OCI-LY3 (cell line): ENCODE measurements at regions not wholly inside any gene's neighbourhood (a gene's known extent, or its start where the extent isn't known, plus 50 kb on each side); places are given as distances from the start of the nearest gene placed in this dataset.

Source experiments
- H2AFZ ChIP-seq: fragments of 200-600, 300-600 bp; shearing (Covaris generic); 2 replicates; pipeline ENCODE4 v1.6.0; 2014; ENCODE audit warnings: antibody characterized with exemption, low read depth, low read length
- H3K27ac ChIP-seq: fragments of 200-600, 300-600 bp; sonication (generic); 2 replicates; pipeline ENCODE4 v1.5.1; 2014; ENCODE audit warnings: mild to moderate bottlenecking, low read length, moderate library complexity, mixed read lengths
- H3K27me3 ChIP-seq: fragments of 200-600, 300-600 bp; sonication (generic); 2 replicates; pipeline ENCODE4 v1.6.1; 2014; ENCODE audit warnings: low read depth, low read length, mixed read lengths
- H3K36me3 ChIP-seq: fragments of 200-600, 300-600 bp; sonication (generic); replicated peaks from 2 replicates; pipeline ENCODE3; 2014; ENCODE audit warnings: low read depth, low read length, mixed read lengths
- H3K4me1 ChIP-seq: fragments of 300-600, 200-600 bp; sonication (generic); 2 replicates; pipeline ENCODE4 v1.6.1; 2014; ENCODE audit warnings: low read length, mixed read lengths
- H3K4me2 ChIP-seq: fragments of 200-600, 300-600 bp; sonication (generic); 2 replicates; pipeline ENCODE4 v1.6.1; 2014; ENCODE audit warnings: low read length, mixed read lengths
- H3K4me3 ChIP-seq: fragments of 300-600, 200-600 bp; sonication (generic); 2 replicates; pipeline ENCODE4 v1.5.1; 2014; ENCODE audit warnings: antibody characterized with exemption, mild to moderate bottlenecking, low read length, moderate library complexity
- H3K79me2 ChIP-seq: fragments of 300-600, 200-600 bp; shearing (Covaris generic); 2 replicates; pipeline ENCODE4 v1.6.1; 2014; ENCODE audit warnings: mild to moderate bottlenecking, low read length, mixed read lengths
- H3K9ac ChIP-seq: fragments of 300-600, 200-600 bp; shearing (Covaris generic); 2 replicates; pipeline ENCODE4 v1.6.0; 2014; ENCODE audit warnings: mild to moderate bottlenecking, low read length, moderate library complexity
- H3K9me3 ChIP-seq: fragments of 200-600, 300-600 bp; shearing (Covaris generic); 2 replicates; pipeline ENCODE4 v1.6.1; 2014; ENCODE audit warnings: low read length, mixed read lengths; ENCODE audit not compliant: insufficient read depth
- H4K20me1 ChIP-seq: fragments of 200-600, 300-600 bp; sonication (generic); 2 replicates; pipeline ENCODE4 v1.6.1; 2016; ENCODE audit warnings: low read length, mixed read lengths; ENCODE audit not compliant: insufficient read depth
- EZH2phosphoT487 ChIP-seq: fragments of 200-600 bp; shearing (Covaris generic); IDR thresholded peaks from 2 replicates; pipeline ENCODE4 v1.6.1; 2018; ENCODE audit warnings: antibody characterized with exemption, mixed run types, low read depth
- TF ChIP-seq, protein P1 (sequence below): fragments of 200-600, 300-600 bp; sonication (generic); IDR thresholded peaks from 2 replicates; pipeline ENCODE4 v1.5.1; 2014; ENCODE audit warnings: antibody characterized with exemption, low read length, low read depth

DNA sequence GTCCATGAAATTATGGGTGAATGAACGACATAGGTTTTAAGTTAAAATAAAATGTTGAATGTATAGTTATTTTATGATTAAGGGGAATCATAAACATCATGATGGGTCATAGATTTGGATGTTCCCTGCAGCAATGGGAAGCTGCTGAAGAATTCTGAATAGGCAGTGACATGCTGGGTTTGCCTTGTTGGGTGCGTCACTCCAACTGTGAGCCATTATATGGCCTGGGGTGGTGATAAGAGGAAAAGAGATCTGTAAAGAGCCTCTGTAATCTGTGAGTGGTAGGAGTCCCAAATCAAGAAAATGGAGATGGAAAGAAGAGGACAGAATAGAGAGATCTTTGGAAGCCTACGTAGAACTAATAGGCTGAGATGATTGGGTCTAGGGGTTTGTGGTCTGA, 58.1 kb upstream of the GPR26 start:
- no peaks in the 10 kb centered on the region for H3K27me3 ChIP-seq
- no peaks in the 10 kb centered on the region for H4K20me1 ChIP-seq
- H3K4me3 ChIP-seq, result no peak overlapping the region
- no peaks in the 10 kb centered on the region for H3K9me3 ChIP-seq
- no peak overlapping the region for H3K4me2 ChIP-seq
- no peak overlapping the region for H3K27ac ChIP-seq
- H2AFZ ChIP-seq, result no peak overlapping the region
- no peaks in the 10 kb centered on the region for H3K36me3 ChIP-seq
- TF ChIP-seq, protein P1, sequence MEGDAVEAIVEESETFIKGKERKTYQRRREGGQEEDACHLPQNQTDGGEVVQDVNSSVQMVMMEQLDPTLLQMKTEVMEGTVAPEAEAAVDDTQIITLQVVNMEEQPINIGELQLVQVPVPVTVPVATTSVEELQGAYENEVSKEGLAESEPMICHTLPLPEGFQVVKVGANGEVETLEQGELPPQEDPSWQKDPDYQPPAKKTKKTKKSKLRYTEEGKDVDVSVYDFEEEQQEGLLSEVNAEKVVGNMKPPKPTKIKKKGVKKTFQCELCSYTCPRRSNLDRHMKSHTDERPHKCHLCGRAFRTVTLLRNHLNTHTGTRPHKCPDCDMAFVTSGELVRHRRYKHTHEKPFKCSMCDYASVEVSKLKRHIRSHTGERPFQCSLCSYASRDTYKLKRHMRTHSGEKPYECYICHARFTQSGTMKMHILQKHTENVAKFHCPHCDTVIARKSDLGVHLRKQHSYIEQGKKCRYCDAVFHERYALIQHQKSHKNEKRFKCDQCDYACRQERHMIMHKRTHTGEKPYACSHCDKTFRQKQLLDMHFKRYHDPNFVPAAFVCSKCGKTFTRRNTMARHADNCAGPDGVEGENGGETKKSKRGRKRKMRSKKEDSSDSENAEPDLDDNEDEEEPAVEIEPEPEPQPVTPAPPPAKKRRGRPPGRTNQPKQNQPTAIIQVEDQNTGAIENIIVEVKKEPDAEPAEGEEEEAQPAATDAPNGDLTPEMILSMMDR, result no peak
- TF ChIP-seq EZH2phosphoT487, result no peak
- no peaks in the 10 kb centered on the region for H3K79me2 ChIP-seq
- no peaks in the 10 kb centered on the region for H3K4me1 ChIP-seq
- H3K9ac ChIP-seq, result no peak overlapping the region

DNA sequence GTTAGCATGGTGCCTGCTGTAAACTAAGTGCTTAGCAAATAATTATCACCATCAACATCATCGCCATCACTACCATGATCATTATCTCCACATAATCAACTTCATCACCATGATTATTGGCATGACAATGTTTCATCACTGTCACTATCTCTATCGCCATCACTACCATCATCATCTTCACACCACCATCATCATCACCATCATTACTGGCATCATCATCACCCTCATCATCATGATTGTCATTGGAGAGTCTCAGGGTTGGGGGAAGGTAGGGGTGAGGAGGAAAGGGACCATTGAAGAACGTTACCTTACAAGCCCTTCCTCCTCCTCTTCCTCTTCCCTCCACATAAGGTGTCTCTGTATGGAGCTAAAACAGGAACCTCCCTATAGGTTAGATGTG, 54.9 kb upstream of the GPR26 start:
- H3K4me3 ChIP-seq, result no peak overlapping the region

DNA sequence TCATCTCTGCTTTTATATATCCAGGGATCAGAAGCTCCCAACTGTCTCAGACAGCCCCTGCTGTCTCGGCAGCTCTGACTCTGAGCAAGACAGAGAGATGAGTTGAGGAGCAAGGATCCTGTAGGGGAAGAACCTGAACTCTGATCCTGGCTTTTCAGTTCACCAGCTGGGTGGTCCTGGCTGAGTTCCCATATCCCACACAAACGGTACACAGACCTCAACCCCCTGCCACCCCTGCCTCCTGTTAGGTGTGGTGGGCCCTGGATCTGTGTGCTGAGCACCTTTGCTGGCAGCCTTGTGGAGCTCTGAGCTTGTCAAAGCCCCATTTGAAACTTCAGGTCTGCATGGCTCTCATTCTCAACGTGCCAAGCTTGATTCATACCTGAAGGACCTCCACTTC, 54.3 kb upstream of the GPR26 start:
- H3K9me3 ChIP-seq, result no peaks in the 10 kb centered on the region
- no peak overlapping the region for H3K9ac ChIP-seq
- no peaks in the 10 kb centered on the region for H3K36me3 ChIP-seq
- no peaks in the 10 kb centered on the region for H3K4me1 ChIP-seq
- H3K79me2 ChIP-seq, result no peaks in the 10 kb centered on the region
- TF ChIP-seq EZH2phosphoT487, result no peak
- TF ChIP-seq, protein P1, result no peak
- no peak overlapping the region for H3K4me2 ChIP-seq
- no peak overlapping the region for H3K4me3 ChIP-seq
- peaks cover 5% of the 10 kb centered on the region; the same call in 1 of the 2 replicates for H4K20me1 ChIP-seq
- H3K27ac ChIP-seq, result no peak overlapping the region
- no peak overlapping the region for H2AFZ ChIP-seq
- H3K27me3 ChIP-seq, result no peaks in the 10 kb centered on the region

More for the DNA sequence above, 54.9 kb upstream of the GPR26 start:
- H3K4me1 ChIP-seq, result no peaks in the 10 kb centered on the region
- no peak overlapping the region for H2AFZ ChIP-seq
- H3K27ac ChIP-seq, result no peak overlapping the region
- H4K20me1 ChIP-seq, result peaks cover 5% of the 10 kb centered on the region; the same call in 1 of the 2 replicates
- H3K36me3 ChIP-seq, result no peaks in the 10 kb centered on the region
- no peak overlapping the region for H3K9ac ChIP-seq
- TF ChIP-seq, protein P1, result no peak
- no peak for TF ChIP-seq EZH2phosphoT487
- H3K27me3 ChIP-seq, result no peaks in the 10 kb centered on the region
- no peak overlapping the region for H3K4me2 ChIP-seq
- H3K9me3 ChIP-seq, result no peaks in the 10 kb centered on the region
- no peaks in the 10 kb centered on the region for H3K79me2 ChIP-seq

DNA sequence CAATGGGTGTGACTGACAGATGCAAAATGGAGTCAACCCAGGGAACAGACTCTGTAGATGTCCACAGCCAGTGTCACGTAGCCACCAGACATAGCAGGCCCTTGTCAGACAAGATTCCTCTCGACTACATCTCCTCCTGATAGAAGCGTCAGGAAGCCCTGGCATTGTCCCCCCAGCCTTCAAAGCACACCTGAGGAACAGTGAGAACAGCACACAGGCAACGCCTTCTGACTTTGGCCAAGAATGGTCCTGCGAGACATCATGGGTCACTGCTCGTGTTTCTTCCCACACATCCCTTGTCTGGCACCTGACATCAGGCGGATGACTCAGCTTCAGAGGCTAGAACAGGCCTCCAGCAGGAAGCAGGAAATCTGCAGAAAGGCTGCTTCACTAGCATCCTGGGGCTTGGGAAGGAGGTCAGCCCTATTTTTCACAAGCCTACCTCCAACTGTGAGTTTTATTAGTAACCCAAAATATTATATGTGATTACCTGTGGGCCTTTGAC, 52.8 kb upstream of the GPR26 start:
- TF ChIP-seq, protein P1, result no peak
- no peak for TF ChIP-seq EZH2phosphoT487
- H3K4me1 ChIP-seq, result no peaks in the 10 kb centered on the region
- H3K79me2 ChIP-seq, result no peaks in the 10 kb centered on the region
- no peak overlapping the region for H3K9ac ChIP-seq
- no peak overlapping the region for H2AFZ ChIP-seq
- no peak overlapping the region for H3K4me2 ChIP-seq
- no peak overlapping the region for H3K4me3 ChIP-seq
- no peaks in the 10 kb centered on the region for H3K36me3 ChIP-seq
- no peak overlapping the region for H3K27ac ChIP-seq
- H3K9me3 ChIP-seq, result no peaks in the 10 kb centered on the region
- peaks cover 5% of the 10 kb centered on the region; the same call in 1 of the 2 replicates for H4K20me1 ChIP-seq
- H3K27me3 ChIP-seq, result no peaks in the 10 kb centered on the region
